ENCODE measurements at regions not wholly inside any gene's neighbourhood (a gene's known extent, or its start where the extent isn't known, plus 50 kb on each side); places are given as distances from the start of the nearest gene placed in this dataset.

DNA sequence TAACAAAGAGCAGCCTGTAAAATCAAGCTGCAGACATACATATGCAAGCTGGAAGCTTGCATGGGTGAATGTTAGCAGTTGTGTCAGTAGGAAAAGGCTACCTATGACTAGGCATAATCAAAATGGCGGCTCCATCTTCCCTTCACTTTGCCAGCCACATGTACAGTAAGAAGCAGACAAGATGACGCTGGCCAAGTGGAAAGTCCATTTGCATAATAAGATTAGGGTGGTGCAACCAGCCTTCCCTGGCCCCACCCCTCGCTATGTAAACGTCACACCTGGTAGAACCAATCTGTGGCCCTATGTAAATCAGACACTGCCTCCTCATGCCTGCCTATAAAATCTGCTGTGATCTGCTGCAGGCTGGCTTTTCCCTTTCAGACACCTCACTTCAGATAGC, 171.9 kb upstream of the USP25 start (continued):
- TF ChIP-seq CREB5 (CRISPR knock-in tag; IDR thresholded peaks at IDR 0.05; ENCODE audit: low read depth) (no peak), PPARA (CRISPR knock-in tag; IDR thresholded peaks at IDR 0.05; ENCODE audit: borderline replicate concordance) (no peak), ZC3H10 (CRISPR knock-in tag; IDR thresholded peaks at IDR 0.05) (no peak), CSDC2 (CRISPR knock-in tag; IDR thresholded peaks at IDR 0.05) (no peak), ISL1 (CRISPR knock-in tag; IDR thresholded peaks at IDR 0.05) (no peak), ZNF70 (CRISPR knock-in tag; IDR thresholded peaks at IDR 0.05) (no peak)
- TF ChIP-seq, protein P1, sequence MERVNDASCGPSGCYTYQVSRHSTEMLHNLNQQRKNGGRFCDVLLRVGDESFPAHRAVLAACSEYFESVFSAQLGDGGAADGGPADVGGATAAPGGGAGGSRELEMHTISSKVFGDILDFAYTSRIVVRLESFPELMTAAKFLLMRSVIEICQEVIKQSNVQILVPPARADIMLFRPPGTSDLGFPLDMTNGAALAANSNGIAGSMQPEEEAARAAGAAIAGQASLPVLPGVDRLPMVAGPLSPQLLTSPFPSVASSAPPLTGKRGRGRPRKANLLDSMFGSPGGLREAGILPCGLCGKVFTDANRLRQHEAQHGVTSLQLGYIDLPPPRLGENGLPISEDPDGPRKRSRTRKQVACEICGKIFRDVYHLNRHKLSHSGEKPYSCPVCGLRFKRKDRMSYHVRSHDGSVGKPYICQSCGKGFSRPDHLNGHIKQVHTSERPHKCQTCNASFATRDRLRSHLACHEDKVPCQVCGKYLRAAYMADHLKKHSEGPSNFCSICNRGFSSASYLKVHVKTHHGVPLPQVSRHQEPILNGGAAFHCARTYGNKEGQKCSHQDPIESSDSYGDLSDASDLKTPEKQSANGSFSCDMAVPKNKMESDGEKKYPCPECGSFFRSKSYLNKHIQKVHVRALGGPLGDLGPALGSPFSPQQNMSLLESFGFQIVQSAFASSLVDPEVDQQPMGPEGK (CRISPR knock-in tag; IDR thresholded peaks at IDR 0.05; ENCODE audit: borderline replicate concordance), result no peak

GRCh38 chr21:15558884-15559283, 170.9 kb upstream of the USP25 start:
- no peak for TF ChIP-seq TSHZ2 (CRISPR knock-in tag; IDR thresholded peaks at IDR 0.05)
- TF ChIP-seq GLIS3 (CRISPR knock-in tag; IDR thresholded peaks at IDR 0.05), result no peak
- TF ChIP-seq ZC3H10 (CRISPR knock-in tag; IDR thresholded peaks at IDR 0.05), result no peak
- no peak for TF ChIP-seq ESRRG (CRISPR knock-in tag; IDR thresholded peaks at IDR 0.05)
- no peak for TF ChIP-seq PPARA (CRISPR knock-in tag; IDR thresholded peaks at IDR 0.05; ENCODE audit: borderline replicate concordance)
- TF ChIP-seq, protein P2, sequence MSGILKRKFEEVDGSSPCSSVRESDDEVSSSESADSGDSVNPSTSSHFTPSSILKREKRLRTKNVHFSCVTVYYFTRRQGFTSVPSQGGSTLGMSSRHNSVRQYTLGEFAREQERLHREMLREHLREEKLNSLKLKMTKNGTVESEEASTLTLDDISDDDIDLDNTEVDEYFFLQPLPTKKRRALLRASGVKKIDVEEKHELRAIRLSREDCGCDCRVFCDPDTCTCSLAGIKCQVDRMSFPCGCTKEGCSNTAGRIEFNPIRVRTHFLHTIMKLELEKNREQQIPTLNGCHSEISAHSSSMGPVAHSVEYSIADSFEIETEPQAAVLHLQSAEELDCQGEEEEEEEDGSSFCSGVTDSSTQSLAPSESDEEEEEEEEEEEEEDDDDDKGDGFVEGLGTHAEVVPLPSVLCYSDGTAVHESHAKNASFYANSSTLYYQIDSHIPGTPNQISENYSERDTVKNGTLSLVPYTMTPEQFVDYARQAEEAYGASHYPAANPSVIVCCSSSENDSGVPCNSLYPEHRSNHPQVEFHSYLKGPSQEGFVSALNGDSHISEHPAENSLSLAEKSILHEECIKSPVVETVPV (CRISPR knock-in tag; IDR thresholded peaks at IDR 0.05), result no peak
- no peak for ATAC-seq

DNA sequence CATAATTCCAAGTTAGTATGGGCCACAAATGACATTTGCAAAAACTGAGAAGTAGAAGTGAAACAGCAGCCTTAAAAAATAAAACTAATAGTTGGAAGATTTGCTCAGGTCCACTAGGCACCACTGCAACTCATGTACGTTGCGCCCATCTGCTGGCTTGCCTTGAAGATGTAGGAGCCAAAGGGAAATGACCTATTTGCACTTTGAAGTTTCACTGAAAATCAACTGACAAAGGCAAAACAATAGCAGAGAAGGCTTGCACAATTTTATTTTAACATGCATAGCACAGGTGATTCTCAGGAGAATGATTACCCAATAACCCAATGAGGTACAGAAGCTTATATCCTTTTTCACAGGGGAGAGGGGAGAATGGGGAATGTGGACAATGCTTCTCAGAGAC, 170.1 kb upstream of the USP25 start:
- TF ChIP-seq TSHZ2 (CRISPR knock-in tag; IDR thresholded peaks at IDR 0.05) (no peak), TCF4 (CRISPR knock-in tag; IDR thresholded peaks at IDR 0.05; ENCODE audit: borderline replicate concordance) (no peak), CSDC2 (CRISPR knock-in tag; IDR thresholded peaks at IDR 0.05) (no peak), ISL1 (CRISPR knock-in tag; IDR thresholded peaks at IDR 0.05) (no peak), TOX (CRISPR knock-in tag; IDR thresholded peaks at IDR 0.05; ENCODE audit: borderline replicate concordance) (no peak), ZFP3 (CRISPR knock-in tag; IDR thresholded peaks at IDR 0.05) (no peak), RARB (CRISPR knock-in tag; IDR thresholded peaks at IDR 0.05) (no peak), SNAI2 (CRISPR knock-in tag; IDR thresholded peaks at IDR 0.05) (no peak), ZFP30 (CRISPR knock-in tag; IDR thresholded peaks at IDR 0.05) (no peak), OSR1 (CRISPR knock-in tag; IDR thresholded peaks at IDR 0.05) (no peak), ZC3H10 (CRISPR knock-in tag; IDR thresholded peaks at IDR 0.05) (no peak), BACH2 (CRISPR knock-in tag; IDR thresholded peaks at IDR 0.05; ENCODE audit: borderline replicate concordance) (no peak), CREB5 (CRISPR knock-in tag; IDR thresholded peaks at IDR 0.05; ENCODE audit: low read depth) (no peak), ARNTL (CRISPR knock-in tag; IDR thresholded peaks at IDR 0.05; ENCODE audit: borderline replicate concordance, low read depth) (no peak)
- TF ChIP-seq, protein P3, sequence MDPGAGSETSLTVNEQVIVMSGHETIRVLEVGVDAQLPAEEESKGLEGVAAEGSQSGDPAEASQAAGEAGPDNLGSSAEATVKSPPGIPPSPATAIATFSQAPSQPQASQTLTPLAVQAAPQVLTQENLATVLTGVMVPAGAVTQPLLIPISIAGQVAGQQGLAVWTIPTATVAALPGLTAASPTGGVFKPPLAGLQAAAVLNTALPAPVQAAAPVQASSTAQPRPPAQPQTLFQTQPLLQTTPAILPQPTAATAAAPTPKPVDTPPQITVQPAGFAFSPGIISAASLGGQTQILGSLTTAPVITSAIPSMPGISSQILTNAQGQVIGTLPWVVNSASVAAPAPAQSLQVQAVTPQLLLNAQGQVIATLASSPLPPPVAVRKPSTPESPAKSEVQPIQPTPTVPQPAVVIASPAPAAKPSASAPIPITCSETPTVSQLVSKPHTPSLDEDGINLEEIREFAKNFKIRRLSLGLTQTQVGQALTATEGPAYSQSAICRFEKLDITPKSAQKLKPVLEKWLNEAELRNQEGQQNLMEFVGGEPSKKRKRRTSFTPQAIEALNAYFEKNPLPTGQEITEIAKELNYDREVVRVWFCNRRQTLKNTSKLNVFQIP (CRISPR knock-in tag; IDR thresholded peaks at IDR 0.05; ENCODE audit: borderline replicate concordance, low read depth), result no peak
- TF ChIP-seq, protein P1 (CRISPR knock-in tag; IDR thresholded peaks at IDR 0.05; ENCODE audit: borderline replicate concordance), result no peak
- no peak for ATAC-seq

Measured in SK-N-SH treated with all-trans-retinoic acid at 6 μM for 48 hours (cell line).